Smooth muscle cell (in vitro differentiated cells): ENCODE measurements at regions not wholly inside any gene's neighbourhood (a gene's known extent, or its start where the extent isn't known, plus 50 kb on each side); places are given as distances from the start of the nearest gene placed in this dataset.

Experiments used
- DNase-seq: peaks from one replicate; lab custom pipeline; 2025; ENCODE audit not compliant: unreplicated experiment; lab: John Stamatoyannopoulos, UW
- H2AFZ ChIP-seq: fragments of 200-600 bp; sonication (generic); 2 replicates; pipeline ENCODE4 v1.6.0; 2016; ENCODE audit warnings: antibody characterized with exemption, low read depth, mild to moderate bottlenecking
- H3F3A ChIP-seq: fragments of 200-600 bp; sonication (generic); 2 replicates; pipeline ENCODE4 v1.6.0; 2017; ENCODE audit warnings: antibody characterized with exemption, low read depth
- H3K27ac ChIP-seq: fragments of 200-600 bp; sonication (generic); 2 replicates; pipeline ENCODE4 v1.5.1; 2016; ENCODE audit warnings: low read depth, mild to moderate bottlenecking
- H3K27me3 ChIP-seq: fragments of 200-600 bp; sonication (generic); 2 replicates; pipeline ENCODE4 v1.6.1; 2016; ENCODE audit warnings: low read depth, mild to moderate bottlenecking
- H3K36me3 ChIP-seq: fragments of 200-600 bp; sonication (generic); 2 replicates; pipeline ENCODE4 v1.5.1; 2016; ENCODE audit warnings: low read depth
- H3K4me1 ChIP-seq: fragments of 200-600 bp; sonication (generic); 2 replicates; pipeline ENCODE4 v1.5.1; 2016; ENCODE audit warnings: low read depth
- H3K4me2 ChIP-seq: fragments of 200-600 bp; sonication (generic); 2 replicates; pipeline ENCODE4 v1.6.0; 2016; ENCODE audit warnings: mild to moderate bottlenecking
- H3K4me3 ChIP-seq: fragments of 200-600 bp; sonication (generic); 2 replicates; pipeline ENCODE4 v1.5.1; 2016; ENCODE audit warnings: mild to moderate bottlenecking
- H3K79me2 ChIP-seq: fragments of 200-600 bp; sonication (generic); 2 replicates; pipeline ENCODE4 v1.6.0; 2016; ENCODE audit warnings: low read depth, mild to moderate bottlenecking
- H3K9ac ChIP-seq: fragments of 200-600 bp; sonication (generic); 2 replicates; pipeline ENCODE4 v1.6.0; 2016; ENCODE audit warnings: low read depth
- H3K9me3 ChIP-seq: fragments of 200-600 bp; sonication (generic); replicated peaks from 2 replicates; pipeline ENCODE4 v1.5.1; 2016; ENCODE audit warnings: low read depth
- H4K20me1 ChIP-seq: fragments of 200-600 bp; sonication (generic); 2 replicates; pipeline ENCODE4 v1.6.0; 2016; ENCODE audit warnings: low read depth
- WGBS: methylation state at CpG from one replicate; pipeline ENCODE4 v1.1.7; 2016; ENCODE audit warnings: low lambda C conversion rate; 5-methylcytosine and 5-hydroxymethylcytosine counted together
- TF ChIP-seq, protein P1 (sequence below): fragments of 200-600 bp; sonication (generic); IDR thresholded peaks from 2 replicates; pipeline ENCODE4 v1.5.1; 2017; ENCODE audit warnings: borderline replicate concordance, mild to moderate bottlenecking, antibody characterized with exemption; ENCODE audit not compliant: insufficient read depth, poor library complexity, severe bottlenecking

DNA sequence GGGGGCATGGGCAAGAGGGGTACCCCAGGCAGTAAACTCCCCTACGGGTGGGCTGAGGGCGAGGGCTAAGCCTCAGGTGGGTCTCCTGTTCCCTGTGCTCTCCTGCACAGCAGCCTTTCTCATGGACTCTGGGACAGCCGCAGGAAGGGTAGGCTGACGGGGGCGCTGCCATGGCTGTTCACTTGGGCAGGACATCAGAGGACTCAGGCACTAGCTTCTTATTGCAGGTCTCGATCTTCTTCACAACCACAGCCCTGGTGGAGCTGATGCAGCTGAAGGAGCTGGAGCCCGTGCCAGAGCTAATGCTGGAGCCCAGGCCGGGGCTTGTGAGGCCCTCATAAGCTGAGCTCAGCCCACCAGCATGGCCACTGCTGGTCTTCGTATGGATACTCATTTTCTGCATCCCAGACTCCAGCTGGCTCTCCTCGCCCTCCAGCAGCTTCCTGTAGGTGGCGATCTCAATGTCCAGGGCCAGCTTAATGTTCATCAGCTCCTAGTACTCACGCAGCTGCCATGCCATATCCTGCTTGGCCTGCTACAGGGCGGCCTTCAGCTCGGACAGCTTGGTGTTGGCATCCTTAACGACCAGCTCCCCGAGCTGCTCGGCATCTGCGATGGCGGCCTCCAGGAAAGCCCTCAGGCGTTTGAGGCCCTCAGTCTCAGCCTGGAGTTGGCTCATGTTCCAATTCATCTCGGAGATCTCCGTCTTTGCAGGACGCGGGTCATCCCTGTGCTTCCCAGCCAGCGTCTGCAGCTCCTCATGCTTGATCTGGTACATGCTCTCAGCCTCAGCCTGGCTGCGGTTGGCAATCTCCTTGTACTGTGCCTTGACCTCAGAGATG is 359.8 kb upstream of the SETBP1 start:
- Histone ChIP-seq H3K27me3 (no peaks in the 10 kb centered on the region), H3K4me3 (no peak overlapping the region), H3K9me3 (no peaks in the 10 kb centered on the region), H3K27ac (no peak overlapping the region), H3K4me2 (no peak overlapping the region), H3F3A (no peaks in the 10 kb centered on the region), H2AFZ (no peak overlapping the region), H4K20me1 (no peaks in the 10 kb centered on the region), H3K79me2 (no peaks in the 10 kb centered on the region), H3K9ac (no peak overlapping the region), H3K36me3 (no peaks in the 10 kb centered on the region), H3K4me1 (no peaks in the 10 kb centered on the region)
- 97% methylated on average over 26 of the region's 26 CpGs for WGBS
- TF ChIP-seq, protein P1, sequence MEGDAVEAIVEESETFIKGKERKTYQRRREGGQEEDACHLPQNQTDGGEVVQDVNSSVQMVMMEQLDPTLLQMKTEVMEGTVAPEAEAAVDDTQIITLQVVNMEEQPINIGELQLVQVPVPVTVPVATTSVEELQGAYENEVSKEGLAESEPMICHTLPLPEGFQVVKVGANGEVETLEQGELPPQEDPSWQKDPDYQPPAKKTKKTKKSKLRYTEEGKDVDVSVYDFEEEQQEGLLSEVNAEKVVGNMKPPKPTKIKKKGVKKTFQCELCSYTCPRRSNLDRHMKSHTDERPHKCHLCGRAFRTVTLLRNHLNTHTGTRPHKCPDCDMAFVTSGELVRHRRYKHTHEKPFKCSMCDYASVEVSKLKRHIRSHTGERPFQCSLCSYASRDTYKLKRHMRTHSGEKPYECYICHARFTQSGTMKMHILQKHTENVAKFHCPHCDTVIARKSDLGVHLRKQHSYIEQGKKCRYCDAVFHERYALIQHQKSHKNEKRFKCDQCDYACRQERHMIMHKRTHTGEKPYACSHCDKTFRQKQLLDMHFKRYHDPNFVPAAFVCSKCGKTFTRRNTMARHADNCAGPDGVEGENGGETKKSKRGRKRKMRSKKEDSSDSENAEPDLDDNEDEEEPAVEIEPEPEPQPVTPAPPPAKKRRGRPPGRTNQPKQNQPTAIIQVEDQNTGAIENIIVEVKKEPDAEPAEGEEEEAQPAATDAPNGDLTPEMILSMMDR = no peak
- DNase-seq = no peak

DNA sequence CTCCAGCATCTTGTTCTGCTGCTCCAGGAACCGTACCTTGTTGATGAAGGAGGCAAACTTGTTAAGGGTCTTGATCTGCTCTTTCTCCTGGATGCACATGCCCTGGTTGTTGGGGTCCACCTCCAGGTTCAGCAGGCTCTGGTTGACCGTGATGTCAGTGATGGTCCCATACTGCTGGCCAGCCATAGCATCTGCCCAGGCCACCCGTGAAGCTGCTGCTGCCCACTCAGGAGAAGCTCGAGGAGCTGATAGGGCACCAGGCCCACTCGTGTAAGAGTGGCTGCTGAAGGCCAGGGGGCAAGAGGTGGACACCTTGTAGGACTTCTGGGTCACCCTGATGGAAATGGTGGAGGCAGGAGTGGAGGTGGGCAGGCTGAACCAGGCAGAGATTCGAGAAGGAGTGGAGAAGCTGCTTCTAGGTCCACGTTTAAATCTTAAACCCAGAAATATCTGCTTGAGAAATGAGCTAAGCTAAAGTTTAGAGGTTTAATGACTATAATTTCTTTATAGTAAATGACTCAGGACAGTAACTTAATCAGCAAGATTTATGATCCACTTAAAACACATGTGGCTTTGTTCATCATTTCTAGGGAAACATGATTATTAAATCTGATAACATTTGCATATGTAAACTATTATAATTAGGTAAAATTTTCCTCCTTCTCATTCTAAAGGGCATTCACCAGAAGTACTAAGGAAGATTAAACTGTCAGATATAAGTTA is 358.7 kb upstream of the SETBP1 start:
- no peaks in the 10 kb centered on the region for H3K36me3 ChIP-seq
- no peaks in the 10 kb centered on the region for H4K20me1 ChIP-seq
- no peak overlapping the region for H3K4me3 ChIP-seq
- WGBS = 86% methylated on average over 7 of the region's 7 CpGs
- no peak overlapping the region for H3K27ac ChIP-seq
- no peaks in the 10 kb centered on the region for H3K79me2 ChIP-seq
- H3K27me3 ChIP-seq = no peaks in the 10 kb centered on the region
- H3K9me3 ChIP-seq = no peaks in the 10 kb centered on the region
- H3K9ac ChIP-seq = no peak overlapping the region
- no peak overlapping the region for H2AFZ ChIP-seq
- DNase-seq = no peak
- H3K4me2 ChIP-seq = no peak overlapping the region
- TF ChIP-seq, protein P1 = no peak
- H3F3A ChIP-seq = no peaks in the 10 kb centered on the region
- H3K4me1 ChIP-seq = no peaks in the 10 kb centered on the region

GRCh38 chr18:44323125-44323524 is 357.6 kb upstream of the SETBP1 start:
- H3K4me2 ChIP-seq = no peak overlapping the region
- H3K27me3 ChIP-seq = no peaks in the 10 kb centered on the region
- no peaks in the 10 kb centered on the region for H3K79me2 ChIP-seq
- no peak for DNase-seq
- H3K4me3 ChIP-seq = no peak overlapping the region
- no peak overlapping the region for H2AFZ ChIP-seq
- H3F3A ChIP-seq = no peaks in the 10 kb centered on the region
- no peaks in the 10 kb centered on the region for H3K9me3 ChIP-seq
- H3K9ac ChIP-seq = no peak overlapping the region
- no peaks in the 10 kb centered on the region for H3K4me1 ChIP-seq
- TF ChIP-seq, protein P1 = no peak
- no peak overlapping the region for H3K27ac ChIP-seq
- no peaks in the 10 kb centered on the region for H4K20me1 ChIP-seq
- no peaks in the 10 kb centered on the region for H3K36me3 ChIP-seq
